HS-27A (cell line): ENCODE measurements at regions not wholly inside any gene's neighbourhood (a gene's known extent, or its start where the extent isn't known, plus 50 kb on each side); places are given as distances from the start of the nearest gene placed in this dataset.
"Not testable (repeated sequence)": the region's sequence is repeated elsewhere in the genome, so short reads cannot be mapped to it uniquely, and the experiment has no call there.

Experiments used
- DNase-seq: peaks from one replicate; pipeline ENCODE4 v3.0.0-alpha.2; 2012; ENCODE audit warnings: low read depth, missing footprints

DNA sequence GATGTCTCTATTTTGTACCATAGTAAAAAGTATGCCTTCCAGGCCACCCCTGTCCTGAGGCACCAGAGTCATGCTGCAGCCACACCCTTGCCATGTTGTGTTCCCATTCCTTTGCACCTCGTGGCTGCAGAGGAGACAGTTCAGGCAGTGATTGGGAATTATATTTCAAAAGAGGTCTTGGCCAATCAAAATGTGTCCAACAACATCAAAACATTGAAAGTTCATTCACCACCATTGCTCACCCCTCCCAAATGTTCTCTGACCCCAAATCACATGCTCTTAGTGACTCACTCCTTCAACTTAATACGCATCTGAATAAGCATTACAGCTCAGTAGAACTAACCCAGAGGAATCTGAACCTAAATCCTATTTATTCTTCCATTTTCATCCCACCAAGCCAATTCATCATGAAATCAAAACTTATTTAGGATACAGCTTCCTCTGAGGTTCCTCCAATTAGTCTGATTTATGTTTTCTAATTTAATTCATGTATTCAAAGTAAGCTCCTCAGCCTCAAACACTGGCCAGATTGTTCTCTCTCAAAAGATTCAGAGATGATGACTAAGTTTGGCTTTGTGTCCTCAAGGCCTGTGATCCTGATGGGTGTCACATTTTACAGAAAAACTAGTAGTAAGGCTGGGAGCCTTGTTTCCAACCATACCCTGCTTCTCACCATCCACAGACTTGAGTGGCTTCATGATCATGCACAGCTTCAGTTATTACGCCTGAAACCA lies 323.2 kb upstream of the INTU start:
- DNase-seq, result peak; percentile 11

- DNase-seq, result no peak
Measured at GRCh38 chr4:127311371-127311770, 321.4 kb upstream of the INTU start.

DNA sequence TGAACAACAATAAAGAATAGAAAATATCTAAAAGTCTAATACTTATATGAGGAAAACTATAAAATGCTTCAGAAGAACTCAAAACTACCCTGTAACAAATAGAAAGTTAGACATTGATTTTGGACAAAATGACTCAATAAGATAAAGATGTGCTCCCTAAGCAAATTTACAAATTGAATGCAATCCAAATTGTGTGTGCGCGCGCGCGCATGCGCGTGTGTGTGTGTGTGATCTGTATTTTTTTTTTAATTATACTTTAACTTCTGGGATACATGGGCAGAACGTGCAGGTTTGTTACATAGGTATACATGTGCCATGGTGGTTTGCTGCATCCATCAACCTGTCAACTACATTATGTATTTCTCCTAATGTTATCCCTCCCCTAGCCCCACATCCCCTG lies 320.8 kb upstream of the INTU start:
- DNase-seq, result no peak

DNA sequence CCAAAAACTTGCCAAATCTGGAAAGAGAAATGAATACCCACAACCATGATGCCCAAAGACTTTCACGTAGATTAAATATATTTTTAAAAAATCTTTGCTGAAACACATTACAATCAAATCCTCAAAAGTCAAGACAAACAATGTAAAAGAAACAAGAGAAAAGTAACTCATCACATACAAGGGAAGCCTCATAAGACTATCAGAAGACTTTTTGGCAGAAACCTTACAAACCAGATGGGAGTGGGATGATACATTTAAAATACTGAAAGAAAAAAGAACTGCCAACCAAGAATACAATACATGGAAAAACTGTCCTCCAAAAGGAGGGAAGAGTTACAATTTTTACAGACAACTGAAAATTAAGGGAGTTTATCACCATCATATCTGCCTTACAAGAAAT lies 319.0 kb upstream of the INTU start:
- no peak for DNase-seq

- DNase-seq, result no peak
Measured at GRCh38 chr4:127327491-127327890, 305.3 kb upstream of the INTU start.

DNA sequence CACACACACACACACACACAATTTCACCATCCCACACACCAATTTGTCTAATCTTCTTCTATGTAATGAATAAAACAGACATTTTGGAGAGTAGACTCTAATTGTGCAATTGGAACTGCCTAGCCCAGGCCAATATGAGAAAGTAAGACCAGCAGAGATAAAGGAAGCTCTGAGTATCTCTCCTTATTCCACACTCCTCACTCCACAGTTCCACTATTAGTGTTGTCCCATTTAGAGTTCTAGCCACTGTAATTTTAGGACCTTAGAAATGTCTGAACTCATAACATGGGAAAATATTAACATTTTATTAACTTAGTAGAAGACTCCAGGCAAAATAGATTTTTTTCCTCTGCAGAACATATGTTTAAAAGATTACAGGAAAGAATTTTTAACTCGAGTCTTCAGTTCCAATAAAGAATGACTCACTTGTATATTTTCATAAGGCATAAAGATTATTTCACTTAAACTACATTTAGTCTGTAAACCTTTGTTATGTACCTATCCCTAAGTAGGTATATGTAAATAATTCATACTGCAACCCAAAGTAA lies 297.6 kb upstream of the INTU start:
- DNase-seq, result no peak

DNA sequence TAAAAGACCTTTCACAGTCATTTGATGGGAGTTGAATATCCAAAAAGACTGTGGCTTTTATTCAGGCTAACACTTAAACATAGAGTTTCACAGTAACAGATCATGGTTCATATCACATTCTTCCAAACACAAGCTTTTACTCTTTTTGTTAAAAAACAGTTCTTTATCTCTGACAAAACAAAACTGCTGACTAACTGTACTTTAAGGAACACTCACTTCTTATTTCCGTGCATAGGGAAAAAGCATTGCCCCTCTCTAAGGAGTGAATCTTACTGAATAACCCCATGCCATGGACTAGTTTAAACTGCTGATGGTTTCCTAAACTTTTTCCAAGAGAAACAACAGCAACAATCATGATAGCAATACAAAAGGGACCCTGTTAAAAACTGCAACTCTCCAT lies 297.0 kb upstream of the INTU start:
- DNase-seq, result no peak

- DNase-seq, result not testable (repeated sequence)
Measured at GRCh38 chr4:127343123-127343522, 289.6 kb upstream of the INTU start.

GRCh38 chr4:127344071-127344470 lies 288.7 kb upstream of the INTU start:
- DNase-seq, result no peak

DNA sequence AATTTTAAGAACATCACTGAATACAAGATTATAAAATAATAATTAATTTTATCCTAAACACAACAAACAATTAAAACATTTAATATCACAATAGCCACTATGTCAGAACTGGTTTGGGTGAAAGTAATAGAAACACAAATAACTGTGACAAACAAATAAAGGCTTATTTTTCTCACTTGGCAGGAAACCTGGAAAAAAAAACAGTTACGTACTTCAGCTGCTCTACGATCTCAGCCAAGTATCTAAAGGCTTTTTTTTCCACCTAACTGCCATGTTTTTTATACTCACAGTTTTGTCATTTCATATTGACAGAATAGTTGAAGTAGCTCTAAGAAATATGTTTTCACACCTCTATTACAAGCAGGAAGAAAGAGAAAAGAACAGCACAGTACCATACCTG lies 284.8 kb upstream of the INTU start:
- no peak for DNase-seq

- DNase-seq, result no peak
Measured at GRCh38 chr4:127352220-127353113, 280.3 kb upstream of the INTU start.

DNA sequence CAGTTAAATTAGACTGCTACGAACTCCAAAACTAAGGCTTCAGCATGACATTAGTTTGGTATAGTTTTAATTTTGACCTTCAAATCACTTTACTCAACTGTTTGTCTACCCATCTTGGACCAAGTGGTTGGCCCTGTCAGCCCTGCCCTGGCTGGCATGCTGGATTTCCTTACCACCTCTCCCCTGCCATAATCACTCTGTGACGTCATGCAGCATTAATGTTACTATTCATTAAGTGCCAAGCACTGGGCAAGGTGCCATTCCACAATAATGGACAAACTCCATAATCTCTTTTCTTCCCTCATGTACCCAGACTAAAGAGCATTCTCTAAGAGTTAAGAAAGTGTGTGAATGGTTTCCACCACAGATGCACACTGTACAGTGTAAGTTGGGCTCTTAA lies 277.0 kb upstream of the INTU start:
- DNase-seq, result no peak

DNA sequence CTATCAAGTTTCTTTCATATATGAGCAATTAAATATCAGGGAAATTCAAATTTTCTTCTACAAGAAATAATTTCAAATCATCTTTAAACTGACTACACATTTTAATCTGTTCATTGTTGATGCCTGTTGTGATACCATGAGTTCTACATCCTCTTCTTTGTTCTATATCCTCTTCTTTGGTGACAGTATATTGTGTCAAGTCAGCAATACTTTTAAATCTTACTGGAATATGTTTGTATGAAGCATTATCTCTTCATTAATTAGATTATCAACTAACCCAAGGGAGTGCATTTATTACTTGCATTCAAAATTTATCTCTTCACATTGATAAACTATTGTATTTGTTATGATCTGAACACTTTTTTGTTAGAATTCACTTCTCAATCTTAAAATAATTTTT lies 275.0 kb upstream of the INTU start:
- no peak for DNase-seq

DNA sequence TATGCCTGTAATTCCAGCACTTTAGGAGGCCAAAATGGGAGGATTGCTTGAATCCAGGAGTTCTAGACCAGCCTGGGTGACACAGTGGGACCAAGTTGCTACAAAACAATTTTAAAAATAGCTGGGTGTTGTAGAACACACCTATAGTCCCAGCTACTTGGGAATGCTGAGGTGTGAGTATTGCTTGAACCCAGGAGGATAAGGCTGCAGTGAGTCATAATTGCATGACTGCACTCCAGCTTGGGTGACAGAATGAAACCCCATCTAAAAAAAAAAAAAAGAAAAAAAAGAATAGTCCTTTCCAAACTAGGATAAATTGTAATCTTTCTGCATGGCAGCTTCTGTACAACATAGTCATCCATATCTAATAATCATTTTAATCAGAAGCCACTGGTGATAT lies 270.1 kb upstream of the INTU start:
- DNase-seq, result no peak

DNA sequence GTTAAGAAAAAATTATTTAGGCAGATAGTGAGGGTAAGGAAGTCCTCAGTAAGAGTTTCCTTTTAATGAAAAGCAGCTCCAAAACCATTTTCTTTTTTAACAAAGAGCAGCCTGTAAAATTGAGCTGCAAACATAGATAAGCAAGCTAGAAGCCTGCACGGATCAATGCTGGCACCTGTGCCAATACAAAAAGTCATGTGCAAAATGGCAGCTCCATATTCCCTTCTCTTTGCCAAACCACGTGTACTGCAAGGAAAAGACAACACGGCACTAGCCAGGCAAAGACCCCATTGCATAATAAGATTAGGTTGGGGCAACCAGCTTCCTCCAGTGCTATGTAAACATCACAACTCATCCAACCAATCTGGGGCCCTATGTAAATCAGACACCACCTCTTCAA lies 268.4 kb upstream of the INTU start:
- DNase-seq, result no peak

DNA sequence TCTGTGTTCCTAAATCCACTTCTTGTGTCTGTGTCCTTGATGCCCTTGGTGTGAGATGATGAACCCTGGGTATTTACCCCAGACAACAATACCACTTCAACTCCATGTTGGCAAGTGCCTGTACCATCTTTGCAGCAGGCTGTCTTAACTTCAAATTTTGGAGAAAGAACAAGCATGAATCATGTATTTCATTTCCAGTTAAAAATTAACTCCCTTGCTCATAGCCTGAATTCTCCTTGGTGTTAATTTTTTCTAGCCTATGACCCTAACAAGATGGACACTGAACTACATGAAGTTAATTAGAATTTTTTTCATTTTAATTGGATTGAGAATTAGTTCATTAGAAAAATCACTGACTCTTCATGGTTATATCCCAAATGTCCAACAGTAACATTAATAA lies 267.8 kb upstream of the INTU start:
- DNase-seq, result no peak

DNA sequence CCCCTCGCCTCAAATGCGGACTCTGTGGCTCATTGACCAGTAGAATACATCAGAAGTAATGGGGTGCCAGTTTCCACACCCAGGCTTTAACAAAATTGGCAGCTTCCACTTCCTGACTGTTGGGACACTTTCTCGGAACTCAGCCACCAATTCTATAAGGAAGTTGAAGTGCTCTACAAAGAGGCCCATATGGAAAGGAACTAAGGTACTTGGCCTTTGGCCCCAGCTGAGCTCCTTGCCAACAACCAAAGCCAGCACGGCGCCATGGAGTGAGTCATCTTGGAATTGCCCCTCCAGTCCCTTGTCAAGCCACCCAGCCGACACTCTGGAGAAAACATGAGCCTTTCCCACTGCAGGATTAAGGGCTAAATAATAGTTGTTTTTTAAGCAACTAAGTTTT lies 262.2 kb upstream of the INTU start:
- DNase-seq, result no peak

DNA sequence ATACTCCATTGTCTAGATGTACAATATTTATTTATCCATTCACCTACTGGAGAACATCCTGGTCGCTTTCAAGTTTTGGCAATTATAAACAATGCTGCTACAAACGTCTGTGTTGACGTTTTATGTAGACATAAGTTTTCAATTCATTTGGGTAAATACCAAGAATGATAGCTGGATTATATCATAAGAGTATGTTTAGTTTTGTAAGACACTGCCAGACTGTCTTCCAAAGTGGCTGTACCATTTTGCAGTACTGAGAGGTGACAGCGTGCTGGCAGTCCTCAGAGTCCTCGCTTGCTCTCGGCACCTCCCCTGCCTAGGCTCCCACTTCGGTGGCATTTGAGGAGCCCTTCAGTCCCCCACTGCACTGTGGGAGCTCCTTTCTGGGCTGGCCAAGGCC lies 253.3 kb upstream of the INTU start:
- no peak for DNase-seq

DNA sequence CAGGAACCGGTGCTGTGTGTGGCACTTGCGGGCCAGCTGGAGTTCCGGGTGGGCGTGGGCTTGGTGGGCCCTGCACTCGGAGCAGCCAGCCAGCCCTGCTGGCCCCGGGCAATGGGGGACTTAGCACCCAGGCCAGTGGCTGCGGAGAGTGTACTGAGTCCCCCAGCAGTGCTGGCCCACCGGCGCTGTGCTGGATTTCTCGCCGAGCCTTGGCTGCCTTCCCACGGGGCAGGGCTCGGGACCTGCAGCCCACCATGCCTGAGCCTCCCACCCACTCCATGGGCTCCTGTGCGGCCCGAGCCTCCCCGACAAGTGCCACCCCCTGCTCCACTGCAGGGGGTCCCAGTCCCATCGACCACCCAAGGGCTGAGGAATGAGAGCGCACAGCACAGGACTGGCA lies 252.8 kb upstream of the INTU start:
- DNase-seq, result not testable (repeated sequence)

GRCh38 chr4:127383666-127384065 lies 249.1 kb upstream of the INTU start:
- no peak for DNase-seq

- no peak for DNase-seq
Measured at GRCh38 chr4:127394516-127394915, 238.2 kb upstream of the INTU start.

DNA sequence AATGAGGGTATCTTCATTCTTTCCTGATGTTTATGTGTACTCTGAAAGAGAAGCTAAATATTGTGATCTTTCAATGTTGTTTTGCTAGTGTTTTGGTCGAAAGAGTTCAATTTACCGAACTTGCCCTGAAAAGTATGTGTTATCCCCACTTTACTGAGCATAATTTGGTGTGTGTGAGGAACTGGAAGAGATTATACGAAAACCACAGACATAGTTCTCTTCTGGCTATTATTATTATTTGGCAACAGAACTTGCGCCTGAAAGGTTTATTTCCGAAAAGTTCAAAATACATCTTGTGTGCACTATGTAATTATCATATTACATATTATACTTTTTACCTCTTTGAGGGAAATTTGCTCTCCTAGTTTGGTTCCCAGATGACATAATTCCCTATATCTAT lies 232.5 kb upstream of the INTU start:
- no peak for DNase-seq

DNA sequence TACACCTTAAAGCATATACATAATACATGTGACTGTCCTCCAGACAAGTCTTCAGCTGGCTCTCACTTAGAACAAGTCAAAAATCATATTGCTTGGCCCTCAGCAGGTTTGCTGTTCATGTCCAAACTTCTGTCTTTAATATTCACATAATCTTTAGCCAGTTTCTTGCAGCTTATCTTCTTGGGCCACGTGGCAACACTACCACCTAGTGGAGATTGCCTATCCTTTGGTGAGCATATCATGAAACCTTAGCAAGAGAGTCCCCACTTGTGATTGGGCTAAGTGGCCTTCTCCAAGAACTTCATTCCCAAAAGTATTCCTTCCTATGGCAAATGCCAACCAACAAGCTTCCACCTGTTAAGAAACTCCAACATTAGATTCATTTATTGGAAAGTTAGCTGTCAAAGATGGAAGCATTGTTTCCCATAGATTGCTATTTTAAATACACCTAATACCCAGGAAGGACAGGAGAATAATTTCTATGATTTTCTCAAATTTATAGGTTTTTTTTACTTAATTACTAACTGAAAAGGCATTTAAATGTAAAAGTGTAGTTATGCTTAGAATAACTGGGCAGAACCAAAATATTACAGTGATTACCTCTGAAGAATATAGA lies 231.9 kb upstream of the INTU start:
- DNase-seq, result peak; percentile 39
